Neural progenitor cell (in vitro differentiated cells): ENCODE measurements at regions not wholly inside any gene's neighbourhood (a gene's known extent, or its start where the extent isn't known, plus 50 kb on each side); places are given as distances from the start of the nearest gene placed in this dataset.

Experiments
- DNase-seq: peaks from one replicate; pipeline ENCODE4 v3.0.0-alpha.2; 2016; ENCODE audit warnings: low spot score
- H2AFZ ChIP-seq: fragments of 200-600 bp; sonication (generic); replicated peaks from 2 replicates; pipeline ENCODE4 v1.6.1; 2016; ENCODE audit warnings: antibody characterized with exemption
- H3F3A ChIP-seq: fragments of 200-600 bp; sonication (generic); 2 replicates; pipeline ENCODE4 v1.6.1; 2016; ENCODE audit warnings: antibody characterized with exemption, low read depth
- H3K27ac ChIP-seq: fragments of 200-600 bp; sonication (generic); 2 replicates; pipeline ENCODE4 v1.5.1; 2016; ENCODE audit warnings: mild to moderate bottlenecking
- H3K27me3 ChIP-seq: fragments of 200-600 bp; sonication (generic); 2 replicates; pipeline ENCODE4 v1.6.1; 2016; ENCODE audit warnings: mild to moderate bottlenecking, moderate library complexity
- H3K36me3 ChIP-seq: fragments of 200-600 bp; sonication (generic); 2 replicates; pipeline ENCODE4 v1.5.1; 2016
- H3K4me1 ChIP-seq: fragments of 200-600 bp; sonication (generic); 2 replicates; pipeline ENCODE4 v1.6.1; 2016; ENCODE audit warnings: mixed run types
- H3K4me2 ChIP-seq: fragments of 200-600 bp; sonication (generic); 2 replicates; pipeline ENCODE4 v1.6.1; 2016
- H3K4me3 ChIP-seq: fragments of 200-600 bp; sonication (generic); 2 replicates; pipeline ENCODE4 v1.5.1; 2016
- H3K79me2 ChIP-seq: fragments of 200-600 bp; sonication (generic); 2 replicates; pipeline ENCODE4 v1.6.1; 2016; ENCODE audit warnings: low read depth
- H3K9ac ChIP-seq: fragments of 200-600 bp; sonication (generic); 2 replicates; pipeline ENCODE4 v1.6.1; 2016
- H3K9me3 ChIP-seq: fragments of 200-600 bp; sonication (generic); 2 replicates; pipeline ENCODE4 v1.5.1; 2016; ENCODE audit warnings: low read depth
- H4K20me1 ChIP-seq: fragments of 200-600 bp; sonication (generic); 2 replicates; pipeline ENCODE4 v1.6.1; 2016; ENCODE audit warnings: low read depth
- H3K27ac Mint-ChIP-seq: 3 replicates; pipeline ENCODE4 v1.8.0; 2021; ENCODE audit warnings: mixed read lengths
- H3K27me3 Mint-ChIP-seq: 2 replicates; pipeline ENCODE4 v1.8.0; 2022; ENCODE audit warnings: low read depth, mild to moderate bottlenecking, inconsistent platforms, moderate library complexity, mixed read lengths; ENCODE audit not compliant: insufficient read depth
- H3K36me3 Mint-ChIP-seq: 3 replicates; pipeline ENCODE4 v1.8.0; 2021; ENCODE audit warnings: mixed read lengths
- H3K4me1 Mint-ChIP-seq: 3 replicates; pipeline ENCODE4 v1.8.0; 2021; ENCODE audit warnings: mixed read lengths
- H3K4me3 Mint-ChIP-seq: 3 replicates; pipeline ENCODE4 v1.8.0; 2021; ENCODE audit warnings: mild to moderate bottlenecking, moderate library complexity, mixed read lengths
- H3K9me3 Mint-ChIP-seq: 3 replicates; pipeline ENCODE4 v1.8.0; 2020; ENCODE audit warnings: mixed read lengths
- CTCF ChIP-seq: fragments of 200-600 bp; sonication (generic); IDR thresholded peaks from 2 replicates; pipeline ENCODE4 v1.5.1; 2017; ENCODE audit warnings: antibody characterized with exemption, mild to moderate bottlenecking
- EZH2 ChIP-seq: fragments of 200-600 bp; sonication (generic); IDR thresholded peaks from 2 replicates; pipeline ENCODE4 v1.6.1; 2017; ENCODE audit warnings: antibody characterized with exemption, mild to moderate bottlenecking, moderate library complexity
- EZH2phosphoT487 ChIP-seq: fragments of 200-600 bp; sonication (generic); IDR thresholded peaks from 2 replicates; pipeline ENCODE4 v1.6.1; 2017; ENCODE audit warnings: antibody characterized with exemption

- no peak overlapping the region for H3K4me3 ChIP-seq
Measured at GRCh38 chr3:80993241-80993945, 768.1 kb downstream of the GBE1 start.

GRCh38 chr3:80983753-80984152, 777.7 kb downstream of the GBE1 start:
- no peaks in the 10 kb centered on the region for H4K20me1 ChIP-seq
- H3K4me1 Mint-ChIP-seq = no peaks in the 10 kb centered on the region
- no peaks in the 10 kb centered on the region for H3K27me3 ChIP-seq
- TF ChIP-seq CTCF (no peak), EZH2 (no peak), EZH2phosphoT487 (no peak)
- no peak overlapping the region for H3K27ac ChIP-seq
- H3K9ac ChIP-seq = no peak overlapping the region
- H3K9me3 ChIP-seq = no peaks in the 10 kb centered on the region
- no peak for DNase-seq
- H3K36me3 ChIP-seq = no peaks in the 10 kb centered on the region
- H3K9me3 Mint-ChIP-seq = peaks cover 3% of the 10 kb centered on the region
- no peak overlapping the region for H3K4me3 Mint-ChIP-seq
- H3F3A ChIP-seq = no peaks in the 10 kb centered on the region
- H3K79me2 ChIP-seq = no peaks in the 10 kb centered on the region
- no peak overlapping the region for H3K4me3 ChIP-seq
- no peaks in the 10 kb centered on the region for H3K27me3 Mint-ChIP-seq
- H3K36me3 Mint-ChIP-seq = no peaks in the 10 kb centered on the region
- H3K4me2 ChIP-seq = no peak overlapping the region
- no peak overlapping the region for H2AFZ ChIP-seq
- no peaks in the 10 kb centered on the region for H3K4me1 ChIP-seq
- no peak overlapping the region for H3K27ac Mint-ChIP-seq

More at GRCh38 chr3:80993241-80993945, 768.1 kb downstream of the GBE1 start:
- H3K9ac ChIP-seq = no peak overlapping the region
- Mint-ChIP-seq H3K27me3 (no peaks in the 10 kb centered on the region), H3K4me3 (no peak overlapping the region), H3K36me3 (no peaks in the 10 kb centered on the region), H3K4me1 (no peaks in the 10 kb centered on the region), H3K27ac (no peak overlapping the region), H3K9me3 (no peaks in the 10 kb centered on the region)
- no peaks in the 10 kb centered on the region for H3K36me3 ChIP-seq
- H3K4me2 ChIP-seq = no peak overlapping the region
- TF ChIP-seq EZH2phosphoT487 (no peak), CTCF (no peak), EZH2 (no peak)
- H3K27ac ChIP-seq = no peak overlapping the region
- H4K20me1 ChIP-seq = no peaks in the 10 kb centered on the region
- no peak for DNase-seq
- no peaks in the 10 kb centered on the region for H3K9me3 ChIP-seq
- H3K4me1 ChIP-seq = no peaks in the 10 kb centered on the region
- no peaks in the 10 kb centered on the region for H3K79me2 ChIP-seq
- H3K27me3 ChIP-seq = no peaks in the 10 kb centered on the region
- H3F3A ChIP-seq = no peaks in the 10 kb centered on the region
- no peak overlapping the region for H2AFZ ChIP-seq

- no peak overlapping the region for H3K4me3 ChIP-seq
- no peaks in the 10 kb centered on the region for H3K4me1 ChIP-seq
- H3F3A ChIP-seq = no peaks in the 10 kb centered on the region
- Mint-ChIP-seq H3K27me3 (no peaks in the 10 kb centered on the region), H3K36me3 (no peaks in the 10 kb centered on the region), H3K9me3 (peaks cover 3% of the 10 kb centered on the region), H3K4me1 (peaks cover 4% of the 10 kb centered on the region), H3K4me3 (no peak overlapping the region), H3K27ac (no peak overlapping the region)
- no peak overlapping the region for H3K4me2 ChIP-seq
- TF ChIP-seq EZH2 (no peak), CTCF (no peak), EZH2phosphoT487 (no peak)
- H3K36me3 ChIP-seq = no peaks in the 10 kb centered on the region
- H3K27me3 ChIP-seq = no peaks in the 10 kb centered on the region
- no peaks in the 10 kb centered on the region for H3K9me3 ChIP-seq
- no peak overlapping the region for H2AFZ ChIP-seq
- no peak overlapping the region for H3K9ac ChIP-seq
- H4K20me1 ChIP-seq = no peaks in the 10 kb centered on the region
- no peak overlapping the region for H3K27ac ChIP-seq
- DNase-seq = no peak
- H3K79me2 ChIP-seq = no peaks in the 10 kb centered on the region
Measured at GRCh38 chr3:80978216-80978969, 783.1 kb downstream of the GBE1 start.
